Upper lobe of right lung (tissue), 1 donor: ENCODE measurements at regions not wholly inside any gene's neighbourhood (a gene's known extent, or its start where the extent isn't known, plus 50 kb on each side); places are given as distances from the start of the nearest gene placed in this dataset.

Experiments used
- ATAC-seq: fragments of 200-7000 bp; cut with Tn5 transposase; one replicate; pipeline ENCODE4 v1.9.1; 2020; ENCODE audit warnings: mild to moderate bottlenecking, moderate library complexity
- DNase-seq: peaks from one replicate; pipeline ENCODE4 v3.0.0-alpha.2; 2020
- H3K27ac ChIP-seq: fragments of 200-600 bp; one replicate; pipeline ENCODE4 v1.8.0; 2022
- H3K27me3 ChIP-seq: fragments of 200-600 bp; one replicate; pipeline ENCODE4 v1.8.0; 2022; ENCODE audit warnings: mild to moderate bottlenecking
- H3K36me3 ChIP-seq: fragments of 200-600 bp; one replicate; pipeline ENCODE4 v1.8.0; 2022
- H3K4me1 ChIP-seq: fragments of 200-600 bp; one replicate; pipeline ENCODE4 v1.8.0; 2022
- H3K4me3 ChIP-seq: fragments of 200-600 bp; one replicate; pipeline ENCODE4 v1.8.0; 2022; ENCODE audit warnings: mild to moderate bottlenecking
- H3K9me3 ChIP-seq: fragments of 200-600 bp; one replicate; pipeline ENCODE4 v1.8.0; 2022
- intact Hi-C: fragments of 100-400 bp; cut with DNase I; formaldehyde crosslinking; loops from one replicate; pipeline ENCODE4 v1.11.0; 2022
- TF ChIP-seq, protein P1 (sequence below): fragments of 200-600 bp; IDR thresholded peaks from one replicate; pipeline ENCODE4 v1.8.0; 2022; ENCODE audit warnings: antibody characterized with exemption
- donor health status: DM: no; HTN: yes; CAD: no; lungs with severe emphysema.

DNA sequence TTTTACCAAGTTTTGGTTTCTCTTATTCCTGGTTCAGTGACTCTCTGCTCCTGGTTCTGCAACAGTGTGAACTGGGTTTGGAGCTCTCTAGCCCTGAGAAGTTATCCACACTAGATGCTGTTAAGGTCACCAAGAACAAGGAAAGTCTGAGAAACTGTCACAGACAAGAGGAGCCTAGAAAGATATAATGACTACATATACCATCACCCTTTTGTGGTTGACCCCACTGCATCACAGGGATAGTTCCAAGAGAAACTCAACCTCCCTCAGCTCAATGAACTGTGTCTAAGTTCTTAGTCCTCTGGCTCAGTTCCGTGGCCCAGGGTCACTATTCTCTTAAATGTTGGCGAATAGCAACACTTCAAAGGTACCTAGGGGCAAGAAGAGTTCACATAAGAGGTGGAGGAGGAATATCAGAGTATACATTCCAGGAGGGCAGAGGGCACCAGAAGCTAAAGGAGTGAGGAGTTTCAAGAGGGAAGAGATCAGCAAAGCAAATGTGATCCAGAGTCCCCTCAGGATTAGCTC is 171.5 kb downstream of the BUB3 start:
- TF ChIP-seq, protein P1, sequence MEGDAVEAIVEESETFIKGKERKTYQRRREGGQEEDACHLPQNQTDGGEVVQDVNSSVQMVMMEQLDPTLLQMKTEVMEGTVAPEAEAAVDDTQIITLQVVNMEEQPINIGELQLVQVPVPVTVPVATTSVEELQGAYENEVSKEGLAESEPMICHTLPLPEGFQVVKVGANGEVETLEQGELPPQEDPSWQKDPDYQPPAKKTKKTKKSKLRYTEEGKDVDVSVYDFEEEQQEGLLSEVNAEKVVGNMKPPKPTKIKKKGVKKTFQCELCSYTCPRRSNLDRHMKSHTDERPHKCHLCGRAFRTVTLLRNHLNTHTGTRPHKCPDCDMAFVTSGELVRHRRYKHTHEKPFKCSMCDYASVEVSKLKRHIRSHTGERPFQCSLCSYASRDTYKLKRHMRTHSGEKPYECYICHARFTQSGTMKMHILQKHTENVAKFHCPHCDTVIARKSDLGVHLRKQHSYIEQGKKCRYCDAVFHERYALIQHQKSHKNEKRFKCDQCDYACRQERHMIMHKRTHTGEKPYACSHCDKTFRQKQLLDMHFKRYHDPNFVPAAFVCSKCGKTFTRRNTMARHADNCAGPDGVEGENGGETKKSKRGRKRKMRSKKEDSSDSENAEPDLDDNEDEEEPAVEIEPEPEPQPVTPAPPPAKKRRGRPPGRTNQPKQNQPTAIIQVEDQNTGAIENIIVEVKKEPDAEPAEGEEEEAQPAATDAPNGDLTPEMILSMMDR, result no peak
- intact Hi-C loops, result no loop called here
- Histone ChIP-seq H3K27ac (no peak overlapping the region), H3K4me3 (no peak overlapping the region), H3K36me3 (no peaks in the 10 kb centered on the region), H3K4me1 (no peaks in the 10 kb centered on the region), H3K27me3 (no peaks in the 10 kb centered on the region), H3K9me3 (no peaks in the 10 kb centered on the region)
- DNase-seq, result no peak
- no peak for ATAC-seq

DNA sequence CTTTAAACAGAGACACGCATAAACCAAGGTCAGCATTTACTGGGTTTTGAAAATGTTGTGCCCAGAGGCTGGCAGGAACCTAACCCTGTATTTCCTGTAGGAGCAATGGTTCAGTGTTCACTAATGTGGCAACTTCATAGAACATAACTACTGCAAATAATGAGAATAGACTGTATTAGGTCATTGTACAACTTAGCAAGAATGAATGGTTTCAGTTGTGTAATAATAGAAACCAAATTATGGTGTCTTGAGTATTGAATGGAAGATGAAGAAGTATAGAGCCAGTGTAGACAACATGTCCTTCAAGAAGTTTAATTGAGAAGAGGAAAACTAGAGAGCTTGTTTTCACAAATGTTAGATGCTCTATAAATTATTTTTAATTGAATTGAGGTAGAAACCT is 172.5 kb downstream of the BUB3 start:
- TF ChIP-seq, protein P1, result no peak
- intact Hi-C loops, result no loop called here
- H3K36me3 ChIP-seq, result no peaks in the 10 kb centered on the region
- no peaks in the 10 kb centered on the region for H3K9me3 ChIP-seq
- no peak for DNase-seq
- H3K4me1 ChIP-seq, result no peaks in the 10 kb centered on the region
- H3K27ac ChIP-seq, result no peak overlapping the region
- ATAC-seq, result no peak
- no peak overlapping the region for H3K4me3 ChIP-seq
- H3K27me3 ChIP-seq, result no peaks in the 10 kb centered on the region

DNA sequence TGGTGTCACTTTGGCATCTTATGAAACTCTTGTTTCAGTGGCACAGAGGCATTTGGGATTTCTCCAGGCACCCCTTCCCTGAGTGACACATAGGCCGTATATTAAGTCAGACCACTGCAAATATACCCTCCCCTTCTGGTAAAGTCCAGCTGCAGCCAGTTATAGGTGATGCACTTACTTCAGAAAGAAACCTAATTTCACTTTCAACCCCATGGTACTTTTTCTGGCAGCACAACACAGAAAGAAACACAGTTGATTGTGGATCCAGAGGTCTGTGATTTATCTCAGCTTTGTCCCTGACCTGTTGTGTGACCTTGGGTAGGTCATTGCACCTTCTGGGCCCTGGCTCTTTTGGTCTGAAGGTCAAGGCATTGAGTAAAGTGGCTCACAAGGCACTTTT is 173.2 kb downstream of the BUB3 start:
- intact Hi-C loops, result no loop called here
- no peak for ATAC-seq
- TF ChIP-seq, protein P1, result no peak
- Histone ChIP-seq H3K27me3 (no peaks in the 10 kb centered on the region), H3K36me3 (no peaks in the 10 kb centered on the region), H3K4me1 (no peaks in the 10 kb centered on the region), H3K27ac (no peak overlapping the region), H3K4me3 (no peak overlapping the region), H3K9me3 (no peaks in the 10 kb centered on the region)
- DNase-seq, result no peak

DNA sequence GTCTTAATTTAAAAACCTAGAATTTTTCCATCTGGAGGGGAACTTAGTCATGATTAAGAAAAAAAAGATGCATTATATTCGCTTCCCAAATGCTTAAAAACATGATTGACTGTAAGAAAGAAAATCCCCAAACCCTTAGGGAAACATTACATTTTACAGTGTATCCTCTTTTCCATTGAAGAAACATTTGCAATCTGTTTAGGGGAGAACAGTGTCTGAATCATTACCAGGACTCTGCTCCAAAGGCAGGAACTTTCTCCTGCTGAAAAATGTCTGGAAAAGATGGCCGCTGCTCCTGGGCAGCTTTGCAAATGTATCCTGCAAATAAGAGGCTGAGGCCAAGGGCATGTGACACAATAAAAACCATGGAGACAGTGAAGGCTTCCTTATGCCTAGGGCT is 173.7 kb downstream of the BUB3 start:
- no peak for ATAC-seq
- Histone ChIP-seq H3K36me3 (no peaks in the 10 kb centered on the region), H3K4me3 (no peak overlapping the region), H3K27me3 (no peaks in the 10 kb centered on the region), H3K4me1 (no peaks in the 10 kb centered on the region), H3K9me3 (no peaks in the 10 kb centered on the region), H3K27ac (no peak overlapping the region)
- intact Hi-C loops, result no loop called here
- TF ChIP-seq, protein P1, result no peak
- DNase-seq, result no peak

DNA sequence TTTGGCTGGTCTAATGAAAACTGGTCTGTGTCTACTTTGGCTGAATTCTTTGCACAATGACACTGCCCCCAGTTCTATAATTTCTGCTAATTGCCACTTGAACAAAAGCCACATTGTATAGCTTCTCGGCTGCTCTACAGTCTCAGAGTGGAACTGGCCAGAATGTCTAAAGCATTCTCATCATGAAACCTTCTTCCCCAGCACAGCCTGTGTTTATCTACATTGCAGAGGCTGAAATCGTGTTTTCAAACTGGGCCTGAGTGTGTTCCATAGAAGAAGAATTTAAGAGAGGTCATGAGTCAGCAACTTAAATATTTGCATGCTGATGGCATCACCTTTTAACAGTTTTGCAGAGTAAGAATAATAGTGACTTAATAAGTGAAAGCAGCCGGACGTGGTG is 177.2 kb downstream of the BUB3 start:
- ATAC-seq, result no peak
- Histone ChIP-seq H3K9me3 (no peaks in the 10 kb centered on the region), H3K27ac (no peak overlapping the region), H3K36me3 (no peaks in the 10 kb centered on the region), H3K4me3 (no peak overlapping the region), H3K27me3 (no peaks in the 10 kb centered on the region), H3K4me1 (no peaks in the 10 kb centered on the region)
- TF ChIP-seq, protein P1, result no peak
- intact Hi-C loops, result no loop called here
- no peak for DNase-seq

DNA sequence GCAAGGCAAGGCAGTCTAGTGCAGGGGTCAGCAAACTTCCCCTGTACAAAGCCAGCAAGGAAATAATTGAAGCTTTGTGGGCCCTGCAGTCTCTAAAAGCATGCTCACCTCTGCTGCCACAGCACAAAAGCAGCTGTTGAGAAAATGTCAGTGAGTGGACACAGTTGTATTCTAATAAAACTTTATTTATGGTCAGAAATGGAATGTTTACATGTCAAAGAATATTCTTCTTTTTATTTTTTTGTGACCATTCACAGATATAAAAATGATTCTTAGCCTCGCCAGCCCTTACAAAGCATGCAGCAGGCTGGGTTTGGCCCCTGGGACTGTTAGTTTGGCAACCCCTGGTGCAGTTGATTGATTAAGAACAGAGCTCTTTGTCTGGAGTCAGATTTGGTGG is 192.4 kb downstream of the BUB3 start:
- no peak overlapping the region for H3K4me3 ChIP-seq
- DNase-seq (no peak), ATAC-seq (no peak)
- H3K9me3 ChIP-seq, result no peaks in the 10 kb centered on the region
- intact Hi-C loops, result no loop called here
- H3K27me3 ChIP-seq, result no peaks in the 10 kb centered on the region
- H3K27ac ChIP-seq, result no peak overlapping the region
- H3K4me1 ChIP-seq, result no peaks in the 10 kb centered on the region
- H3K36me3 ChIP-seq, result no peaks in the 10 kb centered on the region
- TF ChIP-seq, protein P1, result no peak
